MV-4-11 (cell line): ENCODE measurements at regions not wholly inside any gene's neighbourhood (a gene's known extent, or its start where the extent isn't known, plus 50 kb on each side); places are given as distances from the start of the nearest gene placed in this dataset.

Experiments used
- DNase-seq: peaks from one replicate; lab custom pipeline; 2025; lab: John Stamatoyannopoulos, UW

DNA sequence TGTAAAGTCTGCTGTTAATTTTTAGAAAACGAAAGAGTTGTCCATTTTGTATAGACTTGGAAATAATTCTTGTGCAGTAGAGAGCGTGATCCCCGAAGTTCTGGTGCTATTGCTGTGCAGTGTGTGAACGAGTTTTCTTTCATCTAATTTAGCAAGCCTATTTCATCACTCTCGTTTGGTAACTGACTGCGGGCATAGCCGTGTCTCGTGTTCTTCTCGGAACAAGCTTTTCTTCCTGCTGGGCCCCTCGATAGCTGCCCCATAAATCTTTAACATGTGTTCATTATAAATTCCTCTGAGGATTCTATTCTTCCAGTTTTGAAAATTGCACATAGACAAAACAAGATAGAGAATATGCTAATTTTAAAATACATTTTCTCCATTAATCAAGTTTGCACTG is 622.0 kb upstream of the PFKP start:
- DNase-seq, result no peak

DNA sequence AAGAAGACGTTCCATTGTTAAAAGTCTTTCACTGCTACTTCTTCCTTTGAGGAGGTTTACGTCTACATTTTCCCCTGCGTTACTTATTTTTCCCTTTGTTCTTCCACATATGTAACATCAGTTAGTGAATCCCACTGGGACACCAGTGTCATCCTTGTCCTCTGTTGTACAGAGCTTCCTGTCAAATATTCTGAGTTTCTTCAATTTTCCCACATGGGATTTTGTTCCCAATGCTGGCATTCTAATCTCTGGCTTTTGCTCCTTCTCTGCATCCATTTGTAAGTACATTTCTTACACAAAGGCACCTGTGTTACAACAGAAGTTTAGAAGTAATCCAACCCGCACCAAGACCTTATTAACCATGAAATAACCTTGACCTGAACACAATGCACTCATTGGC is 627.4 kb upstream of the PFKP start:
- no peak for DNase-seq

DNA sequence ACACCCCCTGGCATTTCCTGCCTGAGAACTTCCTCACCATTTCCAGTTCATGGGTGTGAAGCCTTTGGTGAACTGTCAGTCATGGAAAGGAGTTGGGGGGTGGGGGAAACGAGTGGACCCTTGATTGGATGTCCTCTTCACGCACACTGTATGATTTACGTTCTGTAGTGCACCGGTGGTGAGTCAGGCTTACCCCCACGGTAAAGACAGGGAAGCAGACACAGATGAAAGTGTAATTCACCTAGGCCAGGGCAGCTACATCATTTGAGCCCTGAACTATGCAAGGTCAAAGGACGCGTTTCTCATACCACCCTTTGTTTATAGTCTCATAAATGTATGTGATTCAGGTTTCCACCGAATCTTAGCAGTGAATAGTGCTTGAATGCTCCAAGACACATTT is 628.3 kb upstream of the PFKP start:
- no peak for DNase-seq

DNA sequence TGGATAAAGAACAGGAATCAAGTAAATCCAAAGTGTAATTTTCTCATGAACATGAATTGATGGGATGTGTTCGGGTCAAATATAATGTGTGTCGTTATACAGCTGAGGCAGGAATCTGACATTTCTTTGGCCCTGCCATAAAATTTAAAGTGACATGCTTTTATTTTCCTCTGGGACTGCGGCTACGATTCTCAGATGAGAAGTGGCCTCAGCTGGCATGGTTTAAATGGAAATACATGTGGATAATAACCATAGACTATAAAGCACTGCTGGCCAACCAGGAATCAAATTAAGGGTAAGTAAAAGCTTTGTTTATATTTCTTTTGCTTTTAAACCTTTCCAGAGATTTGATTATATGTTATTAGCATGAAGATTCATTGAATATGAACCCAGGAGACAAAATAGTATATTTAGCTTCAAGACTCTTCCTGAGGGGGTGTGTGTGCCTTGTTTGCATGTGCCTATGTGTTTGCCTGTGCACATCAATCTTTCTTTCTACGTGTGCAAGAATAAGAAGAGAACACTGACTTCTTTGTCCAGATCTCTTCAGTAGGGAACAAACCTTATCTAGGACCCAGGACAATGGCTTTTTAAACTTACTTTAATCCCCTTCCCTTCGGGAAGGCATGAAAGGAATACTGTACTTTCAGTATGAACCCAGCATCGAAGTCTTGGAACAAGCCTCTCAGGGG is 629.0 kb upstream of the PFKP start:
- no peak for DNase-seq

DNA sequence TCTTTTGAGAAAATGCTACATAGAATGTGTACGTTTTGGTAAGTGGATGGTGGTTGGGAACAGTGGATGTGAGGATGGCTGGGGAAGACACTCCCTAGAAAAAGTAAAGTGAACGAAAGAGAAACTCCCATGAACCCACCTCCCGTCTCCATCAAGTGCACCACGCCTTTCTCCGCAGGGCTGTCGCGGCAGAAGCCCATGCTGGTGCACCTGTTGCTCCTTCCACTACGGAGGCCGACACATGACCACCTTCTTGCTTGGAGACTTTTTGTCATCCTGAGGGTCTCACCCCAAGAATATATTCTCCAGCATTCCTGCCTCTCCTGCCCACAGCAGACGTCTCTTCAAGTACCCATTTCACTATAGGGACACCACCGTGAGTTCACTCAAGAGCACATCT is 630.4 kb upstream of the PFKP start:
- no peak for DNase-seq

DNA sequence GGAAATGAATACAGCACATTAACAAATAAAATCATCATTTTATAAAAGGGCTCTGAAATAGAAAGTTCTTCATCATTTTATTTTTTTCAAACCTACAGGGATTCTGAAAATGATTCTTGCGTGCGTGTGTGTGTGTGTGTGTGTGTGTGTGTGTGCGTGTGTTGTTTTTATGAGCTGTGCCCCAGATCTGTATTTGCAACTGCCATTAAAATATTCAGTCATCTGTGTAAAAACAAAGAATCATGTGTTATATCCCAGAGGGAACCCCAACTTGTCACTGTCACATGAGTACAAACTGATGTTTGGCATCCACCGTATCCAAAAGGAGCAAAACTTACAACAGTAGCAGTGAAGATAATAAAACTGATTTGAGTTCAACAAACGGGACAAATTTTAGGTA is 635.4 kb upstream of the PFKP start:
- no peak for DNase-seq

DNA sequence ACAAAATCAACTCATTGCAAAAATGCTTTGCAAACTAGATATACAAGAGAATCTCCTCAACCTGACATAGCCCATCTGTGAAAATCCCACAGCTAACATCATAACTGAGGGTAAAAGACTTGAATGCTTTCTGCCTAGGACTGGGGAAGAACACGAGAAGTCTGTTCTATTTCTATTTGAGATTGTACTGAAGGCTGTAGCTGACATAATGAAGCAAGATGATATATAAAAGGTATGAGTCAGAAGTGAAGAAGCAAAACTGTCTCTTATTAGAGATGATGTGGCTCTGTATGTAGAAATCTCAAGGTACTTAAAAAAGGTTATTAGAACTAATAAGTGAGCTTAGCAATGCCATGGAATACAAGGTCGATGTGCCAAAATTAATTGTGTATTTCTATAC is 639.9 kb upstream of the PFKP start:
- no peak for DNase-seq

DNA sequence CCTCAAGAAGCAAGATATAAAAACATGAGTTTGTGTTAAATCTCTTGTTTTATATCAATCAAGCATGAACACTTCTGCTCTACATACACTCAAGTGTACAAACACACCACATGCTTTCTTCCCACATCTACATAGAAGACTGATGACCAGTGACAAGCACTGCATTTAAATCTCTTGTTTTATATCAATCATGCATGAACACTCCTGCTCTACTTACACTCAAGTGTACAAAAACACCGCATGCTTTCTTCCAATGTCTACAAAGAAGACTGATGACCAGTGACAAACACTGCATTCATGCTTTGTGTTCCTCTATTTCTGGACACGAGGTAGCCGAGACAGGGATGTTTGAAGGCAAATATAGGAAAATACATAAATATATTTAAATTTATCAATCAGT is 642.0 kb upstream of the PFKP start:
- DNase-seq, result no peak

DNA sequence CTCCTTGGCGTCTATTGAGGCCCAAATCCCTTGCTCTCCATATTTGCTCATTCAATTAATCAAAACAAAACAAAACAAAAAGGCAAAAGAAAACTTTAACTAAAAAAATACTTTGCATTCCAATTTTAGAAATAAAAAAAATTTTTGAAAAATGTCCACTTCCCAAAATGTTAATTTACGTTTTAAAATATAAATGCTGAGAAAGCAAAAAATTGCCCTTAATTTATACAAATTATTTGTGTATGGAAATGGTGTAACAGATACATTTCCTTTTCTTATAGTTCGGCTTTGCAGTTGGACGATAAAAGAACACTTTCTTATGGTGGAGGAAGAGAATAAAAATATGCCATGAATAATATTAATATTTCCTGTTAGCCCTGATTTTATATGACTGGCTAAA is 652.8 kb upstream of the PFKP start:
- DNase-seq, result no peak

DNA sequence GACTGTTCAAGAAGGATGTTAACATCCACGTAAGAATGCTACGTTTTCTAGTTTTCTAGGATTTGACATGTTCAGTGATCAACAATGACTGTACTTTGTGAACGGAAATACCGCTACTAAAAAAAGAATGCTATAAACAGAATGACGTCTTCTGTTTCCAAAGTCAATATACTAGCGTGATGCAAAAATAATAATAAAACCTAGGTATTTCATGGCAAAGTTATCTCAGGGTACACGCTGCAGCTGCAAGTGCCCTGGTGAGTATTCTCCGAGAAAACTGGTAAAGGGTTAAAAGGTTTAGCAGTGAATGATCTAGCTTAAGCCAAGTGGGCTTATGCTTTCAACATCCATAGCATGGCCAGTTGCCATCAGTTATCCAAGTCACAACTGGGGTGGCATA is 653.3 kb upstream of the PFKP start:
- DNase-seq, result no peak

DNA sequence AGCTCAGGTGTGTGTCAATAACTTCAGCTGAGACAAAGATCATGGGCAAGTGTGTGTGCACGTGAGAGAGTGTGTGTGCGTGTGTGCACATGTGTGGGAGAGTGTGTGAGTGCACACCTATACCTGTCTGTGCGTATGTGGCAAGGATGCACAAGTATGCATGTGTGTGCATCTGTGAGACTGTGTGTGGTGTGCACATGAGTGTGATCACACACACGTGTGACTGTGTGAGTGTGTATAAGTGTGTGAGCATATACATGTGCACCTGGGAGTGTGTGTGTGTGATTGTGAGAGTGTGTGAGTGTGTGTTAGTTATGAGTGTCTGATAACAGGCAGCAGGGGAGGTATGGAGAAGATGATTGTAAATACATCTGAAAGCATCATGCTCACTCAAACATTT is 657.3 kb upstream of the PFKP start:
- no peak for DNase-seq

DNA sequence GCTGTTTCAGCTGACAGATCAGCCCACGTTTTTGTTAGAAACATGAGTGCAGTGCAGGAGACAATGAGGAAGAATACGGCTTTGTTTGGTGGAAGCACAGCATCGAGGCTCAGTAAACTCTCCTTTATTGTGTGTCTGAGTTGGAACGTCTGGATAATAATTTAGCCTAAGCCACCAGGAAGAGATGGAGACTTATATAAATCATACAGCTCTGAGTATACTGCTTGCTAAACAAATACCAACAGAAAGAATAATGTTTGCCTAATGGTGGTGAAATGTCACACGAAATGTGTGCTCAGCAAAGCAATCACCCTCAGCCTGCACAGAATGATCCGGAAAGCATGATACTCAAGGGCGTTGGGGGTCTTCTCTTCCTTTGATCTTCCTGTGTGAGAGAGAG is 664.1 kb upstream of the ADARB2 start:
- DNase-seq, result no peak

DNA sequence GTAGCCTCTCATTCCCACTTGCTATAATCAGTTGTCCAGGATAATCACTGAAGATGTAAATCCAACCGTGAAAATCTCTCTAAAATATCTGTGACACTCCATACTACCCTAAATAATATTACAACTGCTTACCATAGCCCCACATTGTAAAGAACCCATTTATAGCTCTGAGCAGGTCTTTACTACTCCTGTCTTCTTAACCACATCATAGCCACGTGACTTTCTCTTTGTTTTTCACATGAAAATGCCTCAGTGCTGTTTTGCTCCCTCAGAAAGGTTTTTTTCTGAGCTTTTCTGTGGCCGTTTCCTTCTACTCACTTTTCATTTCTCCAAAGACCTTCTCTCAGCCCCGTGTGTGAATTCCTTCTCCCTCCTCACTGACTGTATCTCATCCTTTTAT is 662.2 kb upstream of the ADARB2 start:
- DNase-seq, result no peak

DNA sequence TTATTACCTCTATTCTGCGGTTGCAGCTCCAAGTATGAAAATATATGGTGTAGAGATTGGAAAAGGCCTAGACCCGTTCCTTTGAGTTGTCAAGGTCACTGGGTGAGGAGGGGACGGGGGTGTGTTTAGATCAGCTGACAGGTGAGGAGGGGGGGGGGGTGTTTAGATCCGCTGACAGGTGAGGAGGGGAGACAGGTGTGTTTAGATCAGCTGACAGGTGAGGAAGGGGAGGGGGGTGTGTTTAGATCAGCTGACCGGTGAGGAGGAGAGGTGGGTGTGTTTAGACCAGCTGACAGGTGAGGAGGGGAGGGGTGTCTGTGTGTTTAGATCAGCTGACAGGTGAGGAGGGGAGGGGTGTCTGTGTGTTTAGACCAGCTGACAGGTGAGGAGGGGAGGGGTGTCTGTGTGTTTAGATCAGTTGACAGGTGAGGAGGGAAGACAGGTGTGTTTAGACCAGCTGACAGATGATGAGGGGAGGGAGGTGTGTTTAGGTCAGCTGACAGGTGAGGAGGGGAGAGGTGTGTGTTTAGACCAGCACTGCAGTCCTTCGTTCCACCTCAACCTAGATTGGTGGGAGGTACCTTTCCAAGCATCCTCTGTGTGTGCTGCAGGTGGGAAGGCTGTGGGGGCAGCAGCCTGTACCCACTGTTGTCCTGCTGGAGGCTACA is 655.0 kb upstream of the ADARB2 start:
- DNase-seq, result no peak

DNA sequence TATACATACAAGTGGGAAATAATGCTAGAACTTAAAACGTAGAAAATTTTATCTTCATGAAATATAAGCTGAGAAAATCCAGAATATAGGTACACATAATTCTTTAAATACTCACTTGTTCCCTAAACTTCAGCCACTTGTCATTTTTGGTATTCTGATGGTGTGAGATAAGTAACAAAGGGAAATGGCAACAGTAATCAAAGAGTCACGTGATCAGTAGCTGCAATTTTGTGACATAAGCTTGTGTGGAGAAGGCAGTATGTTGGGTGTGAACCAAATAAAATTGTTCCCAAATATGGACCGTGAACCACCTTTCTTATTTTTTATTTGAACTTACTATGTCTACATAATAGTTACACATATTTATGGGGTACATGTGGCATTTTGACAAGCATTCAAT is 650.3 kb upstream of the ADARB2 start:
- DNase-seq, result no peak

DNA sequence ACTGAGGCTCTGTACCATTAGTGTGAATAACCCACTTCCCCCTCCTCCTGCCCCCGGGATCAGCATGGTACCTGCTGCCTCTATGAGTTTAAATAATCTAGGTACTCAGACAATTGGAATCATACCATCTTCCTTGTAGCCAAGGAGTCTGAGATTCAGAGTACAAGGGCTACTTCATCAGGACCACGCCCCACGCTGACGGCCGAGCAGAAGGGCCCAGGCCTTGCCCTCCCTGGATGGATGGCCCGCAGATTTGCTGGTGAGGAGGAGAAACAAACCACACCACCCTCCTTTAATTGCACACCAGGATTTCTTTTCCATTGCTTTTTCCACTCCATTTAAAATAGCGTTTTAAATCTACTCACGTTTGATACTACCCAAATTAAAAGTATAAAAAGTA is 649.9 kb upstream of the ADARB2 start:
- DNase-seq, result no peak

DNA sequence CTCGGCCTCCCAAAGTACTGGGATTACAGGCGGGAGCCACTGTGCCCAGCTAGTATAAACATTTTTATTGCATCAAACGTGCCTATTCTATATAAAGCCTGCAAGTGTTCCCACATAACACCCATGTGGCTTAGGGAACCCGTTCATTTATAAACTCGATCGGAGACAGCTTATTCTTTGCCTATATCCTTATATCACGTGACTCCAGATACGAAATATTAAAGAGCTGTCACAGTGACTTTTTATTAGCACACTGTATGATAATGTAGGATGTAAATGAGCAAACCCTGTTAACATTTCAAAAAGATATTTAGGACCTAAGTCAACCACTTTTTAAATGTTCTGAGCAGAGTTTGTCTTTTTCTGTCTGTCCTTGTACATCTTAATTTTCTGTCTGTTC is 642.9 kb upstream of the ADARB2 start:
- no peak for DNase-seq

DNA sequence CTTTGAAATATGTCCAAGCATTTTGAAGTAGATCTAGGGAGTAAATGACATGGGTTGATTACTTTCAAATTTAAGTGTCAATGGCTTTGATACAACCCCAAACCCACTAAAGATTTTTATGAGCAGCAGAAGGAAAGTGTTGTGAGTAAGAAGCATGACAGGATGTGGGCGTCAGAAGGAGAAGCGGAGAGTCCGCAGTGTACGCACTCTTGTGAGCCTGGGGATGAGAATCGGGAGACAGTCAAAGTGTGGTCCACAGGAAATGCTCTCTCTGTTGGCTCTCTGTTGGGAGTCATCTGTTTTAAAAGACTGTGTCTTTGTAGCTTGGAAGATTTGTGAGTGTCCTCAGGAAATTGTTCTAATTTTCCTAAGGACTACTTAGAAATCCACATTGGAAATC is 629.8 kb upstream of the ADARB2 start:
- no peak for DNase-seq

DNA sequence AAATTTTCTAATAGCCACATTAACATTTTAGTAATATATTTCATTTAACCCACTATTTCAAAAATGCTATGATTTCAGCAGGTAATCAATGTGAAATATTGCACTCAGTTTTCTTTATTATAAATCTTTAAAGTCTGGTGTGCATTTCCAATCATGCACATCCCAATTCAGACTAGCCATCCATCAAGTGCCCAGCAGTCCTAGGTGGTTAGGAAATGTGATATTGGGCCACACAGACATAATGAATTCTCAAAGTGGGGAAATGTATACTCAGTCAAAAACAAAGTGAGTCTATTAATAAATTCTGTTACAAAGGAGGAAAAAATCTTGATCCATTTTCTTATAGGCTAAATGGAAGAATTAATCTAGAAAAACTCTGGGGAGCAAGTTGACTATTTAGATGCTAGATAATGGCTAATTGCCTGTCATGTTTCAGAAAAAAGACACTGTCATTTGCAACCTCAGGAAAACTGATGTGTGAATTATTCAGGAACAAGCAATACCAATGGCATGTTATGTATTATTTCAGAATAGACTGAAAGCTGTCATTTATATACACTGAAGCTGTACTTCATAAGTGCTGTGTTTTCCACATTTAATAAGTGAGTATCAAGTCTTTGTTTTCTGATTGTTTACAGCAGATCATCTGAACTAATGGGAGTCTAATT is 629.1 kb upstream of the ADARB2 start:
- no peak for DNase-seq

DNA sequence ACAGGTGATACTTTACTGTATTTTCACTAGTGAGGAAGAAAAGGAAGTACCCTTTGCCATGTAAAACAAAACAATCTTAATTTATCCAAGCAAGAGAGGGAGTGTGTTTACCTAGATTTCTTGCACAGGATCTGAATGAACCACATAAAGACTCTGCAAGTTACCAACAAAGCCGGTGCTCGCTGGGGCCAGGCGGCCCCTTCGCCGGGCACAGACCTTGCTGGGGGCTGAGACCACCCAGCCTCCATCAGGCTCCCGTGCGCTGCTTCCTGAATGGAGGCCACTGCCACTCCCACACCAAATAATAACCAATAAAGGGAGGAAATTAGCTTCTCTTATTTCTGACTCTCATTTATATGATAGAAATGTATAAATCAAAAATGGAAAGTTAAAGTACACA is 625.0 kb upstream of the ADARB2 start:
- DNase-seq, result no peak

DNA sequence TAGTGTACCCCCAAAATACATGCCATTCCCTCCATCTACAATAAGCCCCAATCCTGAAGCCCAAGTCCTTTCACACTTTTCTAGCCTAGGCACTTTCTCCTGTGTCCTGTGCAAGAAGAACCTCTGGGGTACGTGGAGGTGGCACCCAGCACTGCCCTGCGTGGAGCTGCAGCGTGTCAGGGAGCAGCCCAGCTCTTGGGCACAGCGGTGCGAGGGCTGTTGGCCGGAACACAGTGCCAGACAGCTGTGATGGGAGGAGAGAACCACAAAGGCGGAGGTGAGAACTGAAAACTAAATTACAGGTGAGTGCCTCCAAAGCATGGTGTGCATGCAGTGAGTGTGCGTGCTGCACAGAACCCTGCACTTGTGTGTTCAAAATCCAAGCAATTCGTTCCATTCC is 621.3 kb upstream of the ADARB2 start:
- DNase-seq, result no peak

DNA sequence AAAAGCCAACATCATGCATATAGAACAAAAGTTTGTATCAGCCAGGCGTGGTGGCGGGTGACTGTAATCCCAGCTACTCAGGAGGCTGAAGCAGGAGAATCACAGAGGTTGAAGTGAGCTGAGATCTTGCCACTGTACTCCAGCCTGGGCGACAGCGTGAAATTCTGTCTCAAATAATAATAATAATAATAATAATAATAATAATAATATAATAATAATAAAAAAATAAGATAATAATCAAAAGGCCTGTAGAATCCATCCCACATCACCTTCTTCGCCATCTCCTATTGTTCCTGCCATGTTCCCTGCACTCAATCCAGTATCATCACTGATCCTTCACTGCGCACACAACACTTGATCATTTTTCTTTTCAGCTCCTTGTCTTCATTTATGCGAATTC is 619.3 kb upstream of the ADARB2 start:
- DNase-seq, result no peak

DNA sequence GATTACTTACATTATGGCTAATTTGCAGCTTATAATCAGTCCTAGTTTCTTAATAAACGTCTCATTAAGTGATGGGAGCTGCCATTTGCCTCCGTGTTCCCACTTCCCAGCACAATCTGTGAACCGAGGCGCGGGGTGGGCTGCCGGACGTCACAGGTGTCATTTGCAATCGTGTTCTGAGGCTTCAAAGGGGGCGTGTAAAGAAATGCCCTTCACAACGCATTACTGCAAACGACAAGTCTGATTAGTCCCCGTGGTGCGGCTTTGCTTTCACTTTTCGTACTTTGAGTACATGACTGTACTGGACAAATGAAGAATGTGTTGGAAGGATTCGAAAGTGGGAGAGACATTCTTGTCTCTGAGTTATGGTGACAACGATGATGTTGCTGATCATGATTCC is 614.2 kb upstream of the ADARB2 start:
- no peak for DNase-seq

DNA sequence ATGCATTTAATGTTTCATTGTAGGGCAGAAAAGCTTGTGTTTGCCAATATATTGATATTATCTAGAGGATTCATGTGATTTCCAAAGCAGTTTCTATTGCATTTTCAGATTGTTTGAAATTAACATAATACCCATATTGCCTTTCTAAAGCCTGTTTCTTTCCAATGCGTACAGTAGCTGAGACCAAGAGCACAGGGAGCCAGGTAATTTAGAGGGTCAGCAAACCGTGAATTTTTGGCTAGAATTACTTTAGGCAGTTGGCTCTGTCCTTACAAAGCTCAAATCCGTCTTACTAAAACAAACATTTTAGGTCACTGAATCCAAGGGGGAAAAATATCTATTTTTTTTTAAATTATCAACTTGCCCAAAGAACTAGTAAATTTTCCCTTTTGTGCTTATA is 604.9 kb upstream of the ADARB2 start:
- DNase-seq, result no peak
